Right ventricle myocardium inferior (tissue), 1 donor: ENCODE measurements at regions not wholly inside any gene's neighbourhood (a gene's known extent, or its start where the extent isn't known, plus 50 kb on each side); places are given as distances from the start of the nearest gene placed in this dataset.

Experiments used
- ATAC-seq: fragments of 200-7000 bp; cut with Tn5 transposase; one replicate; pipeline ENCODE4 v1.9.1; 2020; ENCODE audit warnings: mild to moderate bottlenecking, moderate library complexity
- DNase-seq: peaks from one replicate; pipeline ENCODE4 v3.0.0; 2021; ENCODE audit errors: missing footprints
- intact Hi-C: fragments of 100-400 bp; cut with DNase I; formaldehyde crosslinking; loops from one replicate; pipeline ENCODE4 v1.11.0; 2022
- donor health status: DM: no; HTN: yes; CAD: no; lungs with severe emphysema.

DNA sequence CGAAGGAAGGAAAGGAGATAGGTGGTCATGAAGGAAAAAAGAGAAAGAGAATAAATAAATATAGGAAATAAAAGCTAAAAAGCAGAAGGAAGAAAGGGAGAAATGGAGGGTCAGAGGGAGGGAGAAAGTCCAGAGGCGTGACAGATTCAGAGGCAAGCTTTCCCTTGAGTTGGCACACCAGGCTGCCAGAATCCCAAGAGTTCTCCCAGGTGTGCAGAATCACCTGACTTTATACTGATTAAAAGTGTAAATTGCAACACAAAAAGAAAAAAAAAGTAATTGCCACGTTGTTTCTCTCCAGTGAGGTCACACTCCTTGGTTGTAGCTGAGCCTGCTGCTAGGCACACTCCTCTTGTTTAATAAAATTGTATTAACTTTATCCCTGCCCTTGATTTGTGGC is 669.9 kb upstream of the PKN2 start:
- ATAC-seq (no peak), DNase-seq (no peak)
- intact Hi-C loops = no loop called here

- intact Hi-C loops = no loop called here
- no peak for DNase-seq
- no peak for ATAC-seq
Observed at GRCh38 chr1:88016947-88017346, 667.1 kb upstream of the PKN2 start.

- DNase-seq (peak; percentile 9), ATAC-seq (no peak)
- intact Hi-C loops = no loop called here
Observed at GRCh38 chr1:88021529-88021928, 662.5 kb upstream of the PKN2 start.

DNA sequence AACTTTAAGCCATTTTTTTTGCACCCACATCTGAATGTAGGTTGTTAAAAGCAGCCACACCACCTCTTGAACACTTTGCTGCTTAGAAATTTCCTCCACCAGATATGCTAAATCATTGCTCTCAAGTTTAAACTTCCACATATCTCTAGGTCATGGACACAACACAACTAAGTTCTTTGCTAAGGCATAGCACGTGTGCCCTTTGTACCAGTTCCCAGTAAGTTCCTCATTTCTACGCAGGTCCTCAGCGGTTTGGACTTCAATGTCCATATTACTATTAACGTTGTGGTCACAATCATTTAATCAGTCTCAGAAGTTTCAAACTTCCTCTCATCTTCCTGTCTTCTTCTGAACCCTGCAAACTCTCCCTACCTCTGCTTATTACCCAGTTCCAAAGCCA is 661.6 kb upstream of the PKN2 start:
- intact Hi-C loops = no loop called here
- ATAC-seq (no peak), DNase-seq (no peak)

DNA sequence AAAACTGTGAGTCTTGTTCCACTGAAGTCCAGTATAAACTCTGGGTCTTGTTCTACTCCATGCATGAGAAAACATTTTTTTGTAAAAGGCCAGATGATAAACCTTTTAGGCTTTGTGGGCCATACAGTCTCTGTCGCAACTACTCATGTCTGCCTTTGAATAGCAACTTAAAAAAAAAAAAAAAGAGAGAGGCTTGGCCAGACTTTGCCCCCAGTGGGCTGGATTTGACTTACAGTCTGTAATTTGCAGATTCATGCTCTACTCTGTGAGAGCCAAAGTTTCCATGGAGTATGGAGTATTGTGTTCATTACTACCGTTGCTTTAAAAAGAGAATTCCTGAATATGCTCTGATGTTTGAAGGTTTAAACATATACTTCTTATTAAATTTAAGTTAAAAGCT is 654.9 kb upstream of the PKN2 start:
- DNase-seq (no peak), ATAC-seq (peak; percentile 77)
- intact Hi-C loops = no loop called here

GRCh38 chr1:88029899-88030298 is 654.2 kb upstream of the PKN2 start:
- DNase-seq (no peak), ATAC-seq (peak; percentile 54)
- intact Hi-C loops = no loop called here

GRCh38 chr1:88035578-88035977 is 648.5 kb upstream of the PKN2 start:
- DNase-seq (peak; percentile 58), ATAC-seq (no peak)
- intact Hi-C loops = no loop called here

DNA sequence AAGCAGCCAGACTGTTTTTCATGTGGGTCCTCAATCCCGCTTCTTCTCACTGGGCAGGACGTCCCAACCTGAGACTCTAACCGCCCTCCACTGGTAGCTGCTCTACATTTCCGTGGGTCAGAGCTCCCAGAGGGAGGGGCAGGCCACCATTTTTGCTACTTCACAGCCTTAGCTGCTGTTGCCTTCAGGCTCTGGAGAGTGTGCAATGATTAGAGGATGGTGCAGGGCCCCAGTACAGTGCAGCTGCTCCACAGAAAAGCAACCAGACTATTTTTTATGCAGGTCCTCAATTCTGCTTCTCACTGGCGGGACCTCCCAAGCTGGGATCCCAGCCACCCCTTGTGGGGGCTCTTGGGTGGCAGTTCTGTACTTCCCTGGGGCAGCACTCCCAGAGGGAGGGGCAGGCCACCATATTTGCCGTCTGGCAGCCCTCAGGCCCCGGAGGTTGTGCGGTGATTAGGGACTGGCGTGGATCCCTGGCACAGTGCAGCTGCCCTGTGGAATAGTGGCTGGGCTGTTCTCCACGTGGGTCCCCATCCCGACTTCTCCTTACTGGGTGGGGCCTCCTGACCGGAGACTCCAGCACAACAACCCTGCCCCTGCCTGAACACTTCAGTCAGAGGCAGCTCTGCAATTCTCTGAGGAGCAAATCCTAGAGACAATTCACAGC is 647.6 kb upstream of the PKN2 start:
- ATAC-seq (no peak), DNase-seq (peak; percentile 44)
- intact Hi-C loops = no loop called here

- intact Hi-C loops = no loop called here
- DNase-seq (no peak), ATAC-seq (no peak)
Observed at GRCh38 chr1:88039240-88039639, 644.8 kb upstream of the PKN2 start.

DNA sequence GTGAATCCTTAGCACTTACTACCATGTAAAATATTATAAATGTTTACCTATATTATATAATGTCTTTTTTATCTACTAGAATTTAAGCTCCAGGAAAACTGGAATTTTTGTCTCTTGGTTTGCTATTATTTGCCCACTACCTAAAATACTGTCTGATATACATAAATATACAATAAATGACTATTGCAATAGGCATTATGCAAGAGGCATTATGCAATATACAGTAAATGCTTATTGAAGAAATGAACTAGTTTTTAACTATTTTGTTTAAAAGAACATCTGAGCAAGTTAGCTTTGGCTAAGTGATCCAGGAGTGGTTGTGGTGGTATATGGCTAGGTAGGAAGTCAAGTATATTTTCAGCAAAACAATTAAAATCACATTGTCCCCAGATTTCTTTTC is 640.2 kb upstream of the PKN2 start:
- no peak for DNase-seq
- intact Hi-C loops = no loop called here
- no peak for ATAC-seq

DNA sequence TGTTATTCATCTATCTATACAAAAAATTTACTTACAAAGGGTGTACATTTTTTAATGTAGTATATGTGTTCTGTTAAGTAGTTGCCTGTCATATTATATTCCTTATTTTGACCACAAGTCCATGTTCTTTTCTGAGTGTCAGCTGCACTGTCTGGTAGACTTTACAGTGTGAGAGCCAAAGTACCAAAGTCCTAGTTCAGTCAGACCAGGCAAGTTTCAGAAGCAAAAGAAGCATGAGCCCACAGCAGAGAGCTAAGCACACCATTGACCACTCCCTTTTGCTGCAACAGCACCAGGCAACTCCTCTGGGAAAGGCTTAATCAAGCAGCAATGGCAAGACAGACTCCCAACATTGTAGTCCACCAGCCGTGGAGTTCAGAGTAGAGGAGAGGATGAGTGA is 631.9 kb upstream of the PKN2 start:
- intact Hi-C loops = no loop called here
- ATAC-seq (no peak), DNase-seq (no peak)

- DNase-seq (no peak), ATAC-seq (no peak)
- intact Hi-C loops = no loop called here
Observed at GRCh38 chr1:88053065-88053464, 631.0 kb upstream of the PKN2 start.

- DNase-seq = no peak
- ATAC-seq = no peak
- intact Hi-C loops = no loop called here
Observed at GRCh38 chr1:88056881-88057280, 627.2 kb upstream of the PKN2 start.

- DNase-seq (no peak), ATAC-seq (no peak)
- intact Hi-C loops = no loop called here
Observed at GRCh38 chr1:88058205-88058604, 625.9 kb upstream of the PKN2 start.

DNA sequence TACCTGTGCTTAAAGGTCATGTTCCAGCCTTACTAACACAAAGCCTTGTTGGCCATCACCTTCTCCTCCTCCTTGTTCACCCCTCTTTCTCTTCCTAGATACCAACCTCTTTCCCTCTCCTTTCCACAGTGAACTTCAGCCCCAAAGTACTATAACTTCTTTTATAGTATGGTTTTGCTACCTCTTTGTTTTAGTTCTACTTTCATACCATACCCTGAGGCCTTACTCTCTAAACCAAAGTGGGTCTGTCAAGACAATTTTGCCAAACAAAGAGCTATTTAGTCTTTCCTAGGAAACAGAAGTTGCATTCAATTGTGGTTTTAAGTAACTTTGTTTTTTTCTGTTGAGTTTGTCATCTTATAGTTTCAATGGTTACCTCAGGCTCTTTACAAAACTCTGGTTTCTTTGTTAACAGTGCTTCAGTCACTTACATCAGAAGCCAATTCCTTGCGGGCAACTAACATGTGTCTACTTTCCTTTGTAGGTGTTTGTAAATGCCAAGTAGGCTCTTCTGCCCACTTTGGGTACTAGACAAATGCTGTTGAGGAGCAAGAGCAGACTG is 623.9 kb upstream of the PKN2 start:
- intact Hi-C loops = loop anchor here (5.0 kb wide), 1 partner anchor 733 kb away; the partner anchor contains the start of gene LMO4
- no peak for DNase-seq
- ATAC-seq = no peak

- ATAC-seq (peak; percentile 78), DNase-seq (no peak)
- intact Hi-C loops = loop anchor here (5.0 kb wide), 1 partner anchor 734 kb away; the partner anchor contains the start of gene LMO4
Observed at GRCh38 chr1:88060750-88061491, 623.2 kb upstream of the PKN2 start.

- intact Hi-C loops = loop anchor here (5.0 kb wide), 1 partner anchor 734 kb away; the partner anchor contains the start of gene LMO4
- no peak for DNase-seq
- ATAC-seq = peak; percentile 73
Observed at GRCh38 chr1:88061492-88062177, 622.4 kb upstream of the PKN2 start.

- ATAC-seq (no peak), DNase-seq (no peak)
- intact Hi-C loops = loop anchor here (5.0 kb wide), 1 partner anchor 735 kb away; the partner anchor contains the start of gene LMO4
Observed at GRCh38 chr1:88062650-88063153, 621.4 kb upstream of the PKN2 start.

DNA sequence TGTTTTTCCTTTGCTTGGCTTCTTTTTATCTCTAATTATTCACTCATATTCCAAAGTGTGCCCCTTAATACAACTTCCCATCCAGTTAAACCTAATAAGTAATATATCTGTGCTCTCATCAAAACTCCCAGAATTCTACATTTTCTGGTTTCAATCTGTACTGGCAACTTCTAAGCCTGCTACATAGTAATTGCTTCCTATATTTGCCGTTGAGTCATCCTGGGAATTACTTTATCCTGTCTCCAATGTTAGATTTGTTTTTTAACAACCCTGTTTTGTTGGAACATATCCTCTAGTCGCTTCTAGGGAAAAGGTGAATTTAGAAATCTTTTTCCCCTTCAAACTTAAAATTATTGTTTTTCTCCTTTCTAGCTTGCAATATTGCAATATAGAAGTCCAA is 620.5 kb upstream of the PKN2 start:
- DNase-seq (no peak), ATAC-seq (no peak)
- intact Hi-C loops = loop anchor here (5.0 kb wide), 1 partner anchor 736 kb away; the partner anchor contains the start of gene LMO4
